Activated CD4-positive, alpha-beta T cell treated with anti-CD3 and anti-CD28 coated beads for 36 hours (primary cell): ENCODE measurements at regions not wholly inside any gene's neighbourhood (a gene's known extent, or its start where the extent isn't known, plus 50 kb on each side); places are given as distances from the start of the nearest gene placed in this dataset.
A peak's percentile ranks its signal among the peaks of the same experiment; 100 is the strongest.

Experiments used
- ATAC-seq: fragments of 200-7000 bp; cut with Tn5 transposase; one replicate; pipeline ENCODE4 v1.10.0; 2021; ENCODE audit warnings: mild to moderate bottlenecking, moderate library complexity
- CTCF ChIA-PET: fragments of 350-600 bp; sonication (Branson Sonifier 250); formaldehyde crosslinking; loops from one replicate; lab custom pipeline; 2021; ENCODE audit warnings: antibody characterized with exemption; lab: Charles Lee
- POLR2A ChIA-PET: fragments of 350-600 bp; sonication (Branson Sonifier 250); formaldehyde crosslinking; loops from one replicate; lab custom pipeline; 2021; ENCODE audit warnings: antibody characterized with exemption, inconsistent platforms; lab: Charles Lee
- DNase-seq: peaks from one replicate; pipeline ENCODE4 v3.0.0-alpha.2; 2020
- H3K27ac Mint-ChIP-seq: one replicate; pipeline ENCODE4 v1.8.0; 2021; ENCODE audit warnings: mixed read lengths
- H3K27me3 Mint-ChIP-seq: one replicate; pipeline ENCODE4 v1.8.0; 2021; ENCODE audit warnings: mixed read lengths
- H3K36me3 Mint-ChIP-seq: one replicate; pipeline ENCODE4 v1.8.0; 2021; ENCODE audit warnings: low read depth, mixed read lengths
- H3K4me1 Mint-ChIP-seq: one replicate; pipeline ENCODE4 v1.8.0; 2021; ENCODE audit warnings: mixed read lengths
- H3K4me3 Mint-ChIP-seq: one replicate; pipeline ENCODE4 v1.8.0; 2021; ENCODE audit warnings: mild to moderate bottlenecking, moderate library complexity, mixed read lengths
- H3K9me3 Mint-ChIP-seq: one replicate; pipeline ENCODE4 v1.8.0; 2021; ENCODE audit warnings: low read depth, mixed read lengths
- intact Hi-C, 2 experiments: fragments of 100-400 bp; cut with DNase I in 1 of 2; cut with micrococcal nuclease in 1 of 2; formaldehyde crosslinking; loops; one replicate each; pipeline versions ENCODE4 v1.14.2 to v1.15.1; 2022 to 2024; cut with DNase I, micrococcal nuclease

GRCh38 chr15:98412852-98413251 is 235.5 kb upstream of the IGF1R start:
- H3K9me3 Mint-ChIP-seq = no peaks in the 10 kb centered on the region
- peaks cover 13% of the 10 kb centered on the region for H3K27me3 Mint-ChIP-seq

DNA sequence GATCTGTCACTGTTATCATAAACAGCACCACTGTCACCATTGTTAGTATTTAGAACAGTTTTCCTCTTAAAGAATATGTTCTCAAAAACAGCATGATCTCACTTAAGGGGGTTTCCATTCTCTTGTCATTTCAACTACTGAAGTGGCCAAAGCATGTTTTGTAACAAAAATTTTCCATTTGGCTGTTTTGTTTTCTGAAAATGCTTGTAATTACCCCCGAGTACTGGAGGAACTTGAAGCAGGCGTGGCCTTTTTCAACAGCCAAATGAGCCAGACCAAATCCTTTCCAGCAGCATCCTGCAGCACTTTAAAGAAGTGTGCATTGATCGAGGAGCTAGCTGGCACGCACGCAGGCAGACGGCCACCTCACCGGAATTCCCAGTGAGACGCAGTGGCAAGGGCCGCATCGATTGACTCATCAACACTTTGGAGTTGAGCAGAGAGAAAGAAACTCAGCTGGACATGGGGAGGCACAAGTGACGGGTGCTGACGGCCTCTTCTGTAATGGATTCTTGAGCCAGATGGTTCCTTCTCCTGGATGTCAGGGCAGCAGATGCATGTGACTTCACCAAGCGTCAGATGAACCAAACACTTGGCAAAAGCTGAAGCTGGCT is 234.3 kb upstream of the IGF1R start:
- CTCF ChIA-PET = interaction anchor here (0.6 to 1.1 kb wide), 2 partner anchors 8 to 714 kb away, joined by 3 to 5 read pairs; no protein-coding TSS in a partner anchor
- POLR2A ChIA-PET = no interaction called here
- Mint-ChIP-seq H3K27ac (no peak overlapping the region), H3K36me3 (no peaks in the 10 kb centered on the region), H3K9me3 (no peaks in the 10 kb centered on the region), H3K4me1 (no peaks in the 10 kb centered on the region), H3K4me3 (no peak overlapping the region), H3K27me3 (peaks cover 16% of the 10 kb centered on the region)
- intact Hi-C loops = no loop called here
- no peak for ATAC-seq
- no peak for DNase-seq

More at GRCh38 chr15:98412852-98413251, 235.5 kb upstream of the IGF1R start:
- no peak for DNase-seq
- intact Hi-C loops = no loop called here
- H3K36me3 Mint-ChIP-seq = no peaks in the 10 kb centered on the region
- no peak overlapping the region for H3K4me3 Mint-ChIP-seq
- ChIA-PET CTCF (interaction anchor here (1.1 kb wide), 1 partner anchor 9 kb away, joined by 5 read pairs; no protein-coding TSS in a partner anchor), POLR2A (no interaction called here)
- H3K27ac Mint-ChIP-seq = no peak overlapping the region
- no peaks in the 10 kb centered on the region for H3K4me1 Mint-ChIP-seq
- no peak for ATAC-seq

GRCh38 chr15:98416222-98416855 is 232.0 kb upstream of the IGF1R start:
- intact Hi-C loops = no loop called here
- peaks cover 24% of the 10 kb centered on the region for H3K27me3 Mint-ChIP-seq
- H3K4me3 Mint-ChIP-seq = no peak overlapping the region
- no peaks in the 10 kb centered on the region for H3K9me3 Mint-ChIP-seq
- DNase-seq = no peak
- no peak overlapping the region for H3K27ac Mint-ChIP-seq
- ChIA-PET CTCF (no interaction called here), POLR2A (no interaction called here)
- ATAC-seq = no peak
- H3K36me3 Mint-ChIP-seq = no peaks in the 10 kb centered on the region
- H3K4me1 Mint-ChIP-seq = no peaks in the 10 kb centered on the region

DNA sequence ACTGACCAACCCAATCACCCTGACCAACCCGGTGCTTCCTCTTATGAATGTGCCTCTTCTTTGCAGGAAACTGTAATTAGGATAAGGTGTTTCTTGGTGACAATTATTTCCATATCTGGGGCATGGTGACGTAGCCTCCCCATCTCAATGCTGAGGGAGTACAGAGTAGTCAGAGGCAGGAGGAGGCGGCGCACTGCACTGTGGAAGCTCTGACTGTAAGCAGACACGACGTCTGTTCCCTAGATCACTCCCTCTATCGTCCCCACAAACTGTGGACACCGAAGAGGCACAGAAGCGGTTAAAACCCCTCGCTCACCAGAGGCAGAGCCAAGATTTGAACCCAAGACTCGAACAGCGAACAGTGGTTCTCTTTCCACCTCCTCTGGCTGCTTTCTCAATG is 231.0 kb upstream of the IGF1R start:
- Mint-ChIP-seq H3K27me3 (peaks cover 23% of the 10 kb centered on the region), H3K4me3 (no peak overlapping the region), H3K9me3 (no peaks in the 10 kb centered on the region), H3K36me3 (no peaks in the 10 kb centered on the region), H3K4me1 (peaks cover 4% of the 10 kb centered on the region), H3K27ac (no peak overlapping the region)
- ChIA-PET CTCF (no interaction called here), POLR2A (no interaction called here)
- ATAC-seq (no peak), DNase-seq (no peak)
- intact Hi-C loops = no loop called here

GRCh38 chr15:98418122-98418521 is 230.2 kb upstream of the IGF1R start:
- DNase-seq (no peak), ATAC-seq (no peak)
- ChIA-PET CTCF (interaction anchor here (0.6 to 2.1 kb wide), 3 partner anchors 10 to 107 kb away, joined by 3 to 8 read pairs (median 4); no protein-coding TSS in a partner anchor), POLR2A (no interaction called here)
- Mint-ChIP-seq H3K27ac (no peak overlapping the region), H3K36me3 (no peaks in the 10 kb centered on the region), H3K4me1 (peaks cover 4% of the 10 kb centered on the region), H3K4me3 (no peak overlapping the region), H3K27me3 (peaks cover 31% of the 10 kb centered on the region), H3K9me3 (no peaks in the 10 kb centered on the region)
- intact Hi-C loops = no loop called here

- no peak for ATAC-seq
- no peaks in the 10 kb centered on the region for H3K36me3 Mint-ChIP-seq
- H3K4me1 Mint-ChIP-seq = peaks cover 4% of the 10 kb centered on the region
- H3K9me3 Mint-ChIP-seq = no peaks in the 10 kb centered on the region
- no peak overlapping the region for H3K27ac Mint-ChIP-seq
- ChIA-PET POLR2A (no interaction called here), CTCF (interaction anchor here (0.6 to 4.4 kb wide), 3 partner anchors 8 to 108 kb away, joined by 3 to 60 read pairs (median 8); no protein-coding TSS in a partner anchor)
- intact Hi-C loops = no loop called here
- DNase-seq = no peak
- H3K27me3 Mint-ChIP-seq = peaks cover 32% of the 10 kb centered on the region
- no peak overlapping the region for H3K4me3 Mint-ChIP-seq
These were observed 229.1 kb upstream of the IGF1R start for GRCh38 chr15:98419173-98419780.

DNA sequence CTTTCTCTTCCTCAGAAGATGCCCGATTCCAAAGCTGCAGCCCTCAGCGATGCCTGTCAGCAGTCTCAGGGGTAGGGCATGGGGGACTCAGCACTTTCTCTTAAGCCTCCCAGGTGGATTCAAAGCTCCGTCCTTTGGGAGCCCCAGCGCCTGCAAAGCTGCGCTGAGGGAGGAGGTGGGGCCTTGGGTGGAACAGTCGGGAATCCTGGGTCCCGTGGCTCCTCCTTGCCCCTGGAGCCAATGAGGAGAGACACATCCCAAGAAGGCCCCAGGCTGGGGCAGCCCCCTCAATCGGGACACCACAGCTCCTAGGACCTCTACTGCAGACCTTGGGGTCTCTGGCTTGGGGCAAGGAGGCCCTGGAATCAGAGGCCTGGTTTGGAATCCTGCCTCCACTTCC is 227.5 kb upstream of the IGF1R start:
- Mint-ChIP-seq H3K9me3 (no peaks in the 10 kb centered on the region), H3K36me3 (no peaks in the 10 kb centered on the region), H3K4me3 (no peak overlapping the region), H3K27ac (no peak overlapping the region), H3K4me1 (peaks cover 4% of the 10 kb centered on the region), H3K27me3 (peaks cover 38% of the 10 kb centered on the region)
- DNase-seq (no peak), ATAC-seq (no peak)
- intact Hi-C loops = loop anchor here (1.0 to 10.0 kb wide), 3 partner anchors 110 to 516 kb away; no protein-coding TSS in a partner anchor
- ChIA-PET POLR2A (no interaction called here), CTCF (interaction anchor here (0.6 to 4.4 kb wide), 5 partner anchors 11 to 205 kb away, joined by 3 to 60 read pairs (median 5); no protein-coding TSS in a partner anchor)

DNA sequence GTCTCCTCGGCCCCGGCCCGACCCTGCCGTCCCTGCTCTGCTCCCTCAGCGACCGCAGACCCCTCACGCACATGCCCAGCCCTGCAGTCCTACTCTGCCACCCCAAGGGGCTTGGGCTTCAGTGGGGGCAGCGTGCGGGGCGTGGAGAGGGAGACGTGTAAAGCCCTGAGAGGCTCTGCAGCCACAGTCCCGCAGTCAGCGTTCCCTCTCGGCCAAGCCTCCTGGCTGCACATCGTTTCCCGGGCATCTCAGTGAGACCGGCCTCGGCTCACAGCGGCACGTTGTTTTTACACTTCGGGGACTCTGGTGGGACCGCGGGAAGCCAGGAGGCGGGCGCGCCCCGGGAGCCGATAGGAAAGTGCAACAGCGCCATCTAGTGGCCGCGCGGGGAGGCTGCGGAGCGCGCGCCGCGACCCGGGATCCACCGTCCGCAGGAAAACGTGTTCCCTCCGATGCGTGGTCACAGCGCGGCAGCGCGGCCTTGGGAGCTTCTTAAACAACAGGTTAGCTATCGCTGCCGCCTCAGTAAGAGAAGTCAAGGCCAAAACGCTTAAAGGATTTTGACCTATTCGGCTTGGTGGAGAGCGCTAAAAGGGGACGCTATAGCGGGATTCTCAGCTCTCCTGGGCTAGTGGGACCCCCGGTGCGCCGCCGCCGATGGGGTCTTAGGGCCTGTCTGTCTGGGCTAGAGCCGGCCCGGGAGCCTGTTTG is 226.8 kb upstream of the IGF1R start:
- intact Hi-C loops = loop anchor here (1.0 to 10.0 kb wide), 3 partner anchors 110 to 517 kb away; no protein-coding TSS in a partner anchor
- ATAC-seq (peak; percentile 78), DNase-seq (peak; percentile 77)
- no peaks in the 10 kb centered on the region for H3K36me3 Mint-ChIP-seq
- no peaks in the 10 kb centered on the region for H3K9me3 Mint-ChIP-seq
- POLR2A ChIA-PET = no interaction called here
- CTCF ChIA-PET = interaction anchor here (0.6 to 4.4 kb wide), 20 partner anchors 8 to 618 kb away, joined by 3 to 60 read pairs (median 4); no protein-coding TSS in a partner anchor
- H3K4me1 Mint-ChIP-seq = peaks cover 4% of the 10 kb centered on the region
- H3K27ac Mint-ChIP-seq = no peak overlapping the region
- peaks cover 38% of the 10 kb centered on the region for H3K27me3 Mint-ChIP-seq
- H3K4me3 Mint-ChIP-seq = no peak overlapping the region

DNA sequence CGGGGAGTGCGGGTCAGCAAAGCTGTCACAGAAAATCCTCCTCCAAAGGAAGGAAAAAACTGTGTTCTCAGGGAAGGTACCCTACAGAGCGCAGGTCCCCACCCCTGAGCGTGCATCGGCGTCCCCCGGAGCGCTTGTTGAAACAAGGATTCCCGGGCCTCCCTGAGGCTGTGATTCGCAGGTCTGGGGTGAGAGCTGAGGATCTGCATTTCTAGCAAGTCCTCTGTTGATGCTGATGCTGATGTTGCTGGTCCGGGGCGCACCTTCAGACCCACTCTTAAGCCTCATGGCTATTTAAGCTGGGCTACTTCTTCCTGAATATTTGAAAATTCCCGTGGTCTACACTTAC is 226.2 kb upstream of the IGF1R start:
- peaks cover 35% of the 10 kb centered on the region for H3K27me3 Mint-ChIP-seq
- peaks cover 4% of the 10 kb centered on the region for H3K4me1 Mint-ChIP-seq
- CTCF ChIA-PET = interaction anchor here (0.6 to 4.4 kb wide), 21 partner anchors 8 to 734 kb away, joined by 3 to 60 read pairs (median 4); no protein-coding TSS in a partner anchor
- H3K4me3 Mint-ChIP-seq = no peak overlapping the region
- H3K27ac Mint-ChIP-seq = no peak overlapping the region
- no peaks in the 10 kb centered on the region for H3K36me3 Mint-ChIP-seq
- ATAC-seq (no peak), DNase-seq (no peak)
- no peaks in the 10 kb centered on the region for H3K9me3 Mint-ChIP-seq
- POLR2A ChIA-PET = no interaction called here
- intact Hi-C loops = loop anchor here in 1 of 2 experiments (1.0 to 10.0 kb wide), 2 partner anchors 111 to 517 kb away; no protein-coding TSS in a partner anchor

GRCh38 chr15:98425173-98425572 is 223.2 kb upstream of the IGF1R start:
- CTCF ChIA-PET = interaction anchor here (0.9 to 7.5 kb wide), 2 partner anchors 113 to 134 kb away, joined by 3 to 67 read pairs; no protein-coding TSS in a partner anchor

GRCh38 chr15:98427321-98427720 is 221.0 kb upstream of the IGF1R start:
- H3K4me3 Mint-ChIP-seq = no peak overlapping the region

More at GRCh38 chr15:98425173-98425572, 223.2 kb upstream of the IGF1R start:
- no peaks in the 10 kb centered on the region for H3K36me3 Mint-ChIP-seq
- H3K27me3 Mint-ChIP-seq = peaks cover 53% of the 10 kb centered on the region
- no peak for ATAC-seq
- POLR2A ChIA-PET = no interaction called here
- intact Hi-C loops = loop anchor here (5.0 to 10.0 kb wide), 2 partner anchors 518 to 520 kb away; no protein-coding TSS in a partner anchor
- H3K9me3 Mint-ChIP-seq = no peaks in the 10 kb centered on the region
- peaks cover 8% of the 10 kb centered on the region for H3K4me1 Mint-ChIP-seq
- no peak overlapping the region for H3K27ac Mint-ChIP-seq
- no peak for DNase-seq
- no peak overlapping the region for H3K4me3 Mint-ChIP-seq

More at GRCh38 chr15:98427321-98427720, 221.0 kb upstream of the IGF1R start:
- ChIA-PET CTCF (interaction anchor here (0.7 to 7.5 kb wide), 7 partner anchors 9 to 119 kb away, joined by 3 to 67 read pairs (median 3); no protein-coding TSS in a partner anchor), POLR2A (no interaction called here)
- no peak for DNase-seq
- no peaks in the 10 kb centered on the region for H3K36me3 Mint-ChIP-seq
- ATAC-seq = no peak
- intact Hi-C loops = loop anchor here (5.0 to 10.0 kb wide), 2 partner anchors 520 to 523 kb away; no protein-coding TSS in a partner anchor
- no peak overlapping the region for H3K27ac Mint-ChIP-seq
- H3K4me1 Mint-ChIP-seq = peaks cover 4% of the 10 kb centered on the region
- H3K9me3 Mint-ChIP-seq = peaks cover 3% of the 10 kb centered on the region
- peaks cover 52% of the 10 kb centered on the region for H3K27me3 Mint-ChIP-seq
